HFF-Myc (cell line): ENCODE measurements at regions not wholly inside any gene's neighbourhood (a gene's known extent, or its start where the extent isn't known, plus 50 kb on each side); places are given as distances from the start of the nearest gene placed in this dataset.

Experiments used
- DNase-seq: peaks from one replicate; pipeline ENCODE4 v3.0.0-alpha.2; 2011; ENCODE audit warnings: low read depth; ENCODE audit errors: extremely low read depth
- H3K4me3 ChIP-seq: replicated peaks from 2 replicates; pipeline ENCODE4 v1.5.1; 2011; ENCODE audit warnings: low read depth, mild to moderate bottlenecking, control low read depth, low read length
- TF ChIP-seq, protein P1 (sequence below): IDR thresholded peaks from 2 replicates; pipeline ENCODE4 v1.5.1; 2012; ENCODE audit warnings: mild to moderate bottlenecking, low read depth, low read length, control low read depth; ENCODE audit errors: missing control alignments

GRCh38 chr9:29968831-29969230, 2395.6 kb upstream of the C9orf72 start:
- DNase-seq: no peak
- TF ChIP-seq, protein P1, sequence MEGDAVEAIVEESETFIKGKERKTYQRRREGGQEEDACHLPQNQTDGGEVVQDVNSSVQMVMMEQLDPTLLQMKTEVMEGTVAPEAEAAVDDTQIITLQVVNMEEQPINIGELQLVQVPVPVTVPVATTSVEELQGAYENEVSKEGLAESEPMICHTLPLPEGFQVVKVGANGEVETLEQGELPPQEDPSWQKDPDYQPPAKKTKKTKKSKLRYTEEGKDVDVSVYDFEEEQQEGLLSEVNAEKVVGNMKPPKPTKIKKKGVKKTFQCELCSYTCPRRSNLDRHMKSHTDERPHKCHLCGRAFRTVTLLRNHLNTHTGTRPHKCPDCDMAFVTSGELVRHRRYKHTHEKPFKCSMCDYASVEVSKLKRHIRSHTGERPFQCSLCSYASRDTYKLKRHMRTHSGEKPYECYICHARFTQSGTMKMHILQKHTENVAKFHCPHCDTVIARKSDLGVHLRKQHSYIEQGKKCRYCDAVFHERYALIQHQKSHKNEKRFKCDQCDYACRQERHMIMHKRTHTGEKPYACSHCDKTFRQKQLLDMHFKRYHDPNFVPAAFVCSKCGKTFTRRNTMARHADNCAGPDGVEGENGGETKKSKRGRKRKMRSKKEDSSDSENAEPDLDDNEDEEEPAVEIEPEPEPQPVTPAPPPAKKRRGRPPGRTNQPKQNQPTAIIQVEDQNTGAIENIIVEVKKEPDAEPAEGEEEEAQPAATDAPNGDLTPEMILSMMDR: no peak
- H3K4me3 ChIP-seq: no peak overlapping the region

DNA sequence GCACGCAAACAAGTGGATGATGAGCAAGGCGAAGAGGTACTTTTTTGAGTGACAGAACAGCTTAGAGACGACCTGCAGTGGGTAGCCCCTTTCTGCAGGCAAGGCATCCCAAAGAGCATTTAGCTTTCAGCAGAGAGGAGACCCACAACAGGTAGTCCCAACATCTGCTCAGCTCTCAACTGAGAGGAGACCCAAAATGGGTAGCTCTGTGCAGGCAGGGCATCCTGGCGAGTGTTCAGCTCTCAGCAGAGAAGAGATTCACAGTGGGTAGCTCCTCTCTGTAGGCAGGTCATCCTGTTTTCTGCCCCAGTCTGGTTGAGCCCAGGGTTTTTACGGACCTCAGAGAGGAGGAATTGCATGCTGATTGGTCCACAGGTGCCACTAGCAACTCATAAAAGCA, 2396.1 kb upstream of the C9orf72 start:
- no peak for DNase-seq
- H3K4me3 ChIP-seq: no peak overlapping the region
- TF ChIP-seq, protein P1: no peak

- no peak overlapping the region for H3K4me3 ChIP-seq
- no peak for DNase-seq
- TF ChIP-seq, protein P1: no peak
Measured at GRCh38 chr9:29969856-29970647, 2396.8 kb upstream of the C9orf72 start.

- no peak for DNase-seq
- no peak overlapping the region for H3K4me3 ChIP-seq
- TF ChIP-seq, protein P1: no peak
Measured at GRCh38 chr9:29974197-29974596, 2400.9 kb upstream of the C9orf72 start.

- DNase-seq: no peak
- TF ChIP-seq, protein P1: no peak
- H3K4me3 ChIP-seq: no peak overlapping the region
Measured at GRCh38 chr9:29976981-29977380, 2403.7 kb upstream of the C9orf72 start.

DNA sequence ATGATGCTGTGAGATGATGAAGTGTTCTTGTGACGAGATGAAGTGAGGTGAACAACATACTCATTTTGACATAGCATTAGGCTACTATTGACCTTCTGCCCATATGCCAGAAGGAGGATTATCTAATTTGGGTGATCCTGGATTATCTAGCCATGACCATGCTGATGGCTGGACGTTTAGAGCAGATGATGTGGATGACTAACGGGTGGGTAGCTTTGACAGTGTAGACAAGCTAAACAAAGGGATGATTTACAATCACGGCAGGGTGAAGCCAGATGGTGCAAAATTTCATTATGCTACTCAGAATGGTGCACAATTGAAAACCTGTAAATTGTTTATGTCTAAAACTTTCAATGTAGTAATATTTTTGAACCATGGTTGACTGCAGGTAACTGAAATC, 2403.4 kb upstream of the ACO1 start:
- H3K4me3 ChIP-seq: no peak overlapping the region
- no peak for DNase-seq
- TF ChIP-seq, protein P1: no peak

GRCh38 chr9:29999645-30000044, 2384.8 kb upstream of the ACO1 start:
- TF ChIP-seq, protein P1: no peak
- H3K4me3 ChIP-seq: no peak overlapping the region
- no peak for DNase-seq
